ENCODE measurements at regions not wholly inside any gene's neighbourhood (a gene's known extent, or its start where the extent isn't known, plus 50 kb on each side); places are given as distances from the start of the nearest gene placed in this dataset.

DNA sequence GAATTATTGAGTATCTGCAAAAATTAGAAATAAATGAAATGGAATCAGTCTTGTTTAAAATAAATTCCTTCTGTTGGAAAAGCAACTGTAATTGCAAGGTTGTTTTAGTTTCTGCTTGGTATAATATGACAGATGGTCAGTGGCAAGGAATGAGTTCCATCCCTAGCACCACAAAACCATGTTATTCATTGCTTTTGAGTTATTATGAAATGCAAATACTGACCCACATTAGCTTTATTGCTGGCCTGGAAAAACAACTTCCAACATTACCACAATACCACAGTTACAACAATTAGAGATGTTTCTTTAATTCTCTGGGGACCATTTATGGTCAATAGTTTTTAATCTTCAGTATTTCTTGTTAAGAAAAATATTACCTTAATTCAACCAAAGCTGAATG, 194.4 kb downstream of the TMA16 start:
- H3K4me1 Mint-ChIP-seq, result no peaks in the 10 kb centered on the region
- TF ChIP-seq CTCF (IDR thresholded peaks at IDR 0.05) (no peak), EZH2 (IDR thresholded peaks at IDR 0.05) (no peak), EZH2phosphoT487 (IDR thresholded peaks at IDR 0.05) (no peak)
- no peaks in the 10 kb centered on the region for H3K79me2 ChIP-seq (ENCODE audit: low read depth)
- no peak overlapping the region for H3K4me3 ChIP-seq
- H3K9me3 ChIP-seq (ENCODE audit: low read depth), result no peaks in the 10 kb centered on the region
- no peaks in the 10 kb centered on the region for H3K27me3 Mint-ChIP-seq (ENCODE audit: insufficient read depth, low read depth)
- no peaks in the 10 kb centered on the region for H3K36me3 ChIP-seq
- no peak overlapping the region for H3K9ac ChIP-seq
- no peaks in the 10 kb centered on the region for H3F3A ChIP-seq (ENCODE audit: low read depth)
- no peak for DNase-seq (ENCODE audit: low spot score)
- no peak overlapping the region for H3K4me2 ChIP-seq
- H3K27me3 ChIP-seq, result no peaks in the 10 kb centered on the region
- no peak overlapping the region for H2AFZ ChIP-seq (replicated peaks)
- peaks cover under 1% of the 10 kb centered on the region for H3K9me3 Mint-ChIP-seq
- H4K20me1 ChIP-seq (ENCODE audit: low read depth), result no peaks in the 10 kb centered on the region
- no peak overlapping the region for H3K4me3 Mint-ChIP-seq
- H3K27ac ChIP-seq, result no peak overlapping the region
- H3K27ac Mint-ChIP-seq, result no peak overlapping the region
- no peaks in the 10 kb centered on the region for H3K4me1 ChIP-seq
- no peaks in the 10 kb centered on the region for H3K36me3 Mint-ChIP-seq

GRCh38 chr4:163693211-163693610, 198.7 kb downstream of the TMA16 start:
- Histone ChIP-seq H3K27me3 (no peaks in the 10 kb centered on the region), H3K4me3 (no peak overlapping the region), H2AFZ (replicated peaks) (no peak overlapping the region), H3K9me3 (ENCODE audit: low read depth) (no peaks in the 10 kb centered on the region), H3F3A (ENCODE audit: low read depth) (no peaks in the 10 kb centered on the region), H3K27ac (no peak overlapping the region), H3K4me2 (no peak overlapping the region), H3K79me2 (ENCODE audit: low read depth) (no peaks in the 10 kb centered on the region), H3K9ac (no peak overlapping the region), H3K36me3 (no peaks in the 10 kb centered on the region), H4K20me1 (ENCODE audit: low read depth) (no peaks in the 10 kb centered on the region), H3K4me1 (no peaks in the 10 kb centered on the region)
- Mint-ChIP-seq H3K27ac (no peak overlapping the region), H3K9me3 (no peaks in the 10 kb centered on the region), H3K36me3 (no peaks in the 10 kb centered on the region), H3K27me3 (ENCODE audit: insufficient read depth, low read depth) (no peaks in the 10 kb centered on the region), H3K4me1 (no peaks in the 10 kb centered on the region), H3K4me3 (no peak overlapping the region)
- TF ChIP-seq EZH2phosphoT487 (IDR thresholded peaks at IDR 0.05) (no peak), CTCF (IDR thresholded peaks at IDR 0.05) (no peak), EZH2 (IDR thresholded peaks at IDR 0.05) (no peak)
- DNase-seq (ENCODE audit: low spot score), result no peak

DNA sequence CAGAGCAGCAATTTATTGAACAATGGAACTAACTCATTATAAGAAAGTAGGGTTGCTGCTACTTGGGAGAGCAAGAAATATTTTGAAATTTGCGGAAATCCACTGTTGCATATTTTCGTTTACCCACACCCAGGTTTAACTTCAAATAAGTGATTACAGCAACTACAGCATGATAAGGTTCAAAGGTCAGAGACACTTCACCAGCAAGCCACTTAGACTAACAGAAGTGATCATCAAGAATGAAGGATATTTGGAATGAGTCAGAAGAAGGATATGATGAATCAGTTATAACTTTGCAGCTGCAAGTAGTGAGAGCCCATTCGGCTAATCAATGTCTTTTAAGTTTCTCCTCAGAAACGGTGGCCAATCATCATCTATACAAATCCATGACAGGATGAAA, 199.3 kb downstream of the TMA16 start:
- no peaks in the 10 kb centered on the region for H3K36me3 ChIP-seq
- Mint-ChIP-seq H3K27me3 (ENCODE audit: insufficient read depth, low read depth) (no peaks in the 10 kb centered on the region), H3K9me3 (no peaks in the 10 kb centered on the region), H3K27ac (no peak overlapping the region), H3K36me3 (no peaks in the 10 kb centered on the region), H3K4me1 (no peaks in the 10 kb centered on the region), H3K4me3 (no peak overlapping the region)
- no peak overlapping the region for H3K4me3 ChIP-seq
- H4K20me1 ChIP-seq (ENCODE audit: low read depth), result no peaks in the 10 kb centered on the region
- H3K4me2 ChIP-seq, result no peak overlapping the region
- no peaks in the 10 kb centered on the region for H3F3A ChIP-seq (ENCODE audit: low read depth)
- no peaks in the 10 kb centered on the region for H3K4me1 ChIP-seq
- H3K27ac ChIP-seq, result no peak overlapping the region
- no peak overlapping the region for H3K9ac ChIP-seq
- no peak for DNase-seq (ENCODE audit: low spot score)
- TF ChIP-seq CTCF (IDR thresholded peaks at IDR 0.05), result no peak
- no peak for TF ChIP-seq EZH2 (IDR thresholded peaks at IDR 0.05)
- no peak for TF ChIP-seq EZH2phosphoT487 (IDR thresholded peaks at IDR 0.05)
- H2AFZ ChIP-seq (replicated peaks), result no peak overlapping the region
- no peaks in the 10 kb centered on the region for H3K79me2 ChIP-seq (ENCODE audit: low read depth)
- no peaks in the 10 kb centered on the region for H3K27me3 ChIP-seq
- no peaks in the 10 kb centered on the region for H3K9me3 ChIP-seq (ENCODE audit: low read depth)

GRCh38 chr4:163694385-163694784, 199.9 kb downstream of the TMA16 start:
- no peaks in the 10 kb centered on the region for H3F3A ChIP-seq (ENCODE audit: low read depth)
- H3K4me2 ChIP-seq, result no peak overlapping the region
- DNase-seq (ENCODE audit: low spot score), result no peak
- no peaks in the 10 kb centered on the region for H3K36me3 ChIP-seq
- no peaks in the 10 kb centered on the region for H3K79me2 ChIP-seq (ENCODE audit: low read depth)
- H3K27ac ChIP-seq, result no peak overlapping the region
- no peaks in the 10 kb centered on the region for H3K4me1 Mint-ChIP-seq
- H3K9me3 ChIP-seq (ENCODE audit: low read depth), result no peaks in the 10 kb centered on the region
- no peaks in the 10 kb centered on the region for H3K27me3 ChIP-seq
- H4K20me1 ChIP-seq (ENCODE audit: low read depth), result no peaks in the 10 kb centered on the region
- H3K9me3 Mint-ChIP-seq, result no peaks in the 10 kb centered on the region
- TF ChIP-seq EZH2phosphoT487 (IDR thresholded peaks at IDR 0.05) (no peak), EZH2 (IDR thresholded peaks at IDR 0.05) (no peak), CTCF (IDR thresholded peaks at IDR 0.05) (no peak)
- no peak overlapping the region for H2AFZ ChIP-seq (replicated peaks)
- H3K4me3 ChIP-seq, result no peak overlapping the region
- H3K4me3 Mint-ChIP-seq, result no peak overlapping the region
- H3K4me1 ChIP-seq, result no peaks in the 10 kb centered on the region
- H3K27ac Mint-ChIP-seq, result no peak overlapping the region
- H3K36me3 Mint-ChIP-seq, result no peaks in the 10 kb centered on the region
- H3K9ac ChIP-seq, result no peak overlapping the region
- no peaks in the 10 kb centered on the region for H3K27me3 Mint-ChIP-seq (ENCODE audit: insufficient read depth, low read depth)
